CD14-positive monocyte (primary cell): ENCODE measurements at regions not wholly inside any gene's neighbourhood (a gene's known extent, or its start where the extent isn't known, plus 50 kb on each side); places are given as distances from the start of the nearest gene placed in this dataset.

Experiments used
- DNase-seq, 3 donors: peaks; one replicate each; pipeline ENCODE4 v3.0.0-alpha.2; 2011 to 2022
- H2AFZ ChIP-seq: 2 replicates; pipeline ENCODE4 v1.6.0; 2012; ENCODE audit warnings: mild to moderate bottlenecking, low read depth, low read length, inconsistent platforms; ENCODE audit not compliant: insufficient read depth, poor library complexity, severe bottlenecking
- H3K27ac ChIP-seq, 2 donors: 1 replicate in 1 of 2; 2 replicates in 1 of 2; pipeline ENCODE4 v1.5.1; 2012 to 2013; ENCODE audit warnings: low read length in 2 of 2, control low read depth in 1 of 2, inconsistent platforms in 1 of 2, low read depth in 1 of 2, mild to moderate bottlenecking in 1 of 2
- H3K27me3 ChIP-seq, 2 donors: one replicate each; pipeline versions ENCODE4 v1.6.0 to v1.6.1; 2011 to 2013; ENCODE audit warnings: low read length in 2 of 2; ENCODE audit not compliant: control insufficient read depth in 2 of 2, insufficient read depth in 2 of 2
- H3K36me3 ChIP-seq, 2 donors: replicated peaks in 1 of 2; 1 replicate in 1 of 2; 2 replicates in 1 of 2; pipeline versions ENCODE4 v1.5.1 to v1.6.1; 2012 to 2013; ENCODE audit warnings: low read length in 2 of 2, control low read depth in 1 of 2, inconsistent platforms in 1 of 2, mild to moderate bottlenecking in 1 of 2; ENCODE audit not compliant: insufficient read depth in 2 of 2, control insufficient read depth in 1 of 2
- H3K4me1 ChIP-seq, 2 donors: 1 replicate in 1 of 2; 2 replicates in 1 of 2; pipeline versions ENCODE4 v1.5.1 to v1.6.1; 2012 to 2013; ENCODE audit warnings: low read length in 2 of 2, control low read depth in 1 of 2, inconsistent platforms in 1 of 2, mild to moderate bottlenecking in 1 of 2, moderate library complexity in 1 of 2; ENCODE audit not compliant: insufficient read depth in 2 of 2, control insufficient read depth in 1 of 2
- H3K4me2 ChIP-seq: replicated peaks from 2 replicates; pipeline ENCODE3; 2012; ENCODE audit warnings: low read length, moderate library complexity, mild to moderate bottlenecking; ENCODE audit not compliant: poor library complexity, severe bottlenecking; ENCODE audit errors: extremely low read depth
- H3K4me3 ChIP-seq, 3 experiments: fragments of 200-600 bp in 1 of 3; sonication (generic) in 1 of 3; replicated peaks in 1 of 3; 1 replicate in 2 of 3; 2 replicates in 1 of 3; pipeline ENCODE4 v1.5.1; 2011 to 2013; ENCODE audit warnings: low read length in 3 of 3, mild to moderate bottlenecking in 3 of 3, control low read depth in 2 of 3, low read depth in 2 of 3, inconsistent platforms in 1 of 3, moderate library complexity in 1 of 3
- H3K79me2 ChIP-seq: 2 replicates; pipeline ENCODE4 v1.6.0; 2012; ENCODE audit warnings: mild to moderate bottlenecking, control low read depth, inconsistent platforms, low read length, moderate library complexity; ENCODE audit not compliant: insufficient read depth
- H3K9ac ChIP-seq: 2 replicates; pipeline ENCODE4 v1.6.0; 2017; ENCODE audit warnings: low read length, mild to moderate bottlenecking; ENCODE audit not compliant: insufficient read depth, poor library complexity, severe bottlenecking
- H3K9me3 ChIP-seq, 2 donors: replicated peaks in 1 of 2; 1 replicate in 1 of 2; 2 replicates in 1 of 2; pipeline versions ENCODE4 v1.5.1 to v1.6.1; 2012 to 2013; ENCODE audit warnings: low read length in 2 of 2, control low read depth in 1 of 2; ENCODE audit not compliant: control insufficient read depth in 1 of 2, insufficient read depth in 1 of 2
- H4K20me1 ChIP-seq: 2 replicates; pipeline ENCODE4 v1.6.0; 2012; ENCODE audit warnings: mild to moderate bottlenecking, low read length, control low read depth, moderate library complexity; ENCODE audit not compliant: insufficient read depth
- H3K27ac Mint-ChIP-seq, 7 donors: one replicate each; pipeline ENCODE4 v1.8.0; 2020; ENCODE audit warnings: mild to moderate bottlenecking in 7 of 7, mixed read lengths in 7 of 7, moderate library complexity in 6 of 7, inconsistent platforms in 2 of 7
- H3K27me3 Mint-ChIP-seq, 3 donors: one replicate each; pipeline ENCODE4 v1.8.0; 2021 to 2022; ENCODE audit warnings: low read depth in 3 of 3, mild to moderate bottlenecking in 3 of 3, mixed read lengths in 3 of 3, moderate library complexity in 3 of 3, inconsistent platforms in 1 of 3
- H3K36me3 Mint-ChIP-seq, 2 donors: one replicate each; pipeline ENCODE4 v1.8.0; 2020; ENCODE audit warnings: mixed read lengths in 2 of 2, inconsistent platforms in 1 of 2, mild to moderate bottlenecking in 1 of 2
- H3K4me1 Mint-ChIP-seq: one replicate; pipeline ENCODE4 v1.8.0; 2020; ENCODE audit warnings: mild to moderate bottlenecking, mixed read lengths
- H3K4me3 Mint-ChIP-seq, 2 donors: one replicate each; pipeline ENCODE4 v1.8.0; 2020; ENCODE audit warnings: mild to moderate bottlenecking in 2 of 2, mixed read lengths in 2 of 2, moderate library complexity in 1 of 2
- H3K9me3 Mint-ChIP-seq, 7 donors: one replicate each; pipeline ENCODE4 v1.8.0; 2020 to 2022; ENCODE audit warnings: mixed read lengths in 7 of 7, mild to moderate bottlenecking in 6 of 7, moderate library complexity in 6 of 7, inconsistent platforms in 2 of 7
- WGBS: methylation state at CpG from one replicate; pipeline ENCODE4 v1.1.5; 2013; ENCODE audit warnings: missing lambda C conversion rate; ENCODE audit not compliant: insufficient coverage; 5-methylcytosine and 5-hydroxymethylcytosine counted together
- intact Hi-C, 2 donors: fragments of 100-400 bp; cut with micrococcal nuclease; formaldehyde crosslinking; loops; one replicate each; pipeline versions ENCODE4 v1.15.0 to v1.15.1; 2023
- TF ChIP-seq, protein P1 (sequence below): fragments of 200-600 bp; IDR thresholded peaks from one replicate; pipeline ENCODE4 v1.8.0; 2022; ENCODE audit warnings: antibody characterized with exemption, mild to moderate bottlenecking

DNA sequence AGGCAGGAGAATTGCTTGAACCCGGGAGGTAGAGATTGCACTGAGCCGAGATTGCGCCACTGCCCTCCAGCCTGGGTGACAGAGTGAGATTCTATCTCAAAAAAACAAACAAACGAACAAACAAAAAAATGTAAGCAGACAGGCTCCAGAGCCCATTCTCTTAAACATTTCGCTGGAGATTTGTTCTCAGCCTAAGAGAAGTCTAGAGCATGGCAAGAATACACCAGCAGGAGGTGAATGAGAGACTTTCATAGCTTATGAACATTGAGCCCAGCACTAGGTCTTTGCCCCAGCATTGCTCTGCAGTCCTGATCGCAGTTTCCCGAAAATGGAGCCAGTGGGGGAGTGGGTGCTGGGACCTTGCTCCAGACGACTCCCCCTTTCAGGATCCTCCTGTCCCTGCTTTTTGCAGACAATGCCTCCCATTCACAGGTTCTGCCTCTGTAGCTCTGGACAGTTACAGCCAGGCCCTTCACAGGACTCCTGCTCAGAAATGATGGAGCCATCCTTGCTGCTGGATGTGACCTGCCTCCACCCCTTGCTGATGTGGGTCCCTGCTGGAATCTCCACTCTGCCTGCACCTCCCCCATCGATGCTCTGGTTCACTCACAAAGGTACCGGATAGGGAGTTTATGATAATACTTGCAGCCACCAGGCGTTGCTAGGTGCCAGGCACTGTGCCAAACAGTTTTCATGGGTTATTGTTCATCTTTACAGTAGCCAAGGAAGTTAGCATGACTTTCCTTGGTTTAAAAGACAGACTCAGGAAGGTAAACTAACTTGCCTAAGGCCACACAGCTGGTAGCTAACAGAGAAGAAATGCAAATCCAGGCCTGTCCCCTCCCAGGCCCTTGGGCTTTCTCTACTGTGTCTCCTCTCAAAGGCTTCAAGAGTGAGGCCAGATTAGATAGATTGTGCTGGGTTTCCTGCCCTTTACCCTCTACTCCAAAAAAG, 329.7 kb upstream of the TLE3 start:
- Histone ChIP-seq H3K4me2 (no peak overlapping the region), H3K9ac (no peak overlapping the region), H3K27me3 (no peaks in the 10 kb centered on the region), H3K27ac (no peak overlapping the region), H3K4me1 (peaks cover 18 to 33% of the 10 kb centered on the region in 2 donors), H3K79me2 (no peaks in the 10 kb centered on the region), H3K36me3 (no peaks in the 10 kb centered on the region), H4K20me1 (no peaks in the 10 kb centered on the region), H3K9me3 (peaks cover 0 to 5% of the 10 kb centered on the region in 2 donors), H2AFZ (no peak overlapping the region), H3K4me3 (no peak overlapping the region)
- 89% methylated on average over 3 of the region's 11 CpGs for WGBS
- TF ChIP-seq, protein P1, sequence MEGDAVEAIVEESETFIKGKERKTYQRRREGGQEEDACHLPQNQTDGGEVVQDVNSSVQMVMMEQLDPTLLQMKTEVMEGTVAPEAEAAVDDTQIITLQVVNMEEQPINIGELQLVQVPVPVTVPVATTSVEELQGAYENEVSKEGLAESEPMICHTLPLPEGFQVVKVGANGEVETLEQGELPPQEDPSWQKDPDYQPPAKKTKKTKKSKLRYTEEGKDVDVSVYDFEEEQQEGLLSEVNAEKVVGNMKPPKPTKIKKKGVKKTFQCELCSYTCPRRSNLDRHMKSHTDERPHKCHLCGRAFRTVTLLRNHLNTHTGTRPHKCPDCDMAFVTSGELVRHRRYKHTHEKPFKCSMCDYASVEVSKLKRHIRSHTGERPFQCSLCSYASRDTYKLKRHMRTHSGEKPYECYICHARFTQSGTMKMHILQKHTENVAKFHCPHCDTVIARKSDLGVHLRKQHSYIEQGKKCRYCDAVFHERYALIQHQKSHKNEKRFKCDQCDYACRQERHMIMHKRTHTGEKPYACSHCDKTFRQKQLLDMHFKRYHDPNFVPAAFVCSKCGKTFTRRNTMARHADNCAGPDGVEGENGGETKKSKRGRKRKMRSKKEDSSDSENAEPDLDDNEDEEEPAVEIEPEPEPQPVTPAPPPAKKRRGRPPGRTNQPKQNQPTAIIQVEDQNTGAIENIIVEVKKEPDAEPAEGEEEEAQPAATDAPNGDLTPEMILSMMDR = no peak
- Mint-ChIP-seq H3K4me3 (no peak overlapping the region), H3K27me3 (no peaks in the 10 kb centered on the region), H3K4me1 (peaks cover 31% of the 10 kb centered on the region), H3K9me3 (peaks cover 4 to 21% (median 10%) of the 10 kb centered on the region in 7 donors), H3K36me3 (peaks cover 3 to 7% of the 10 kb centered on the region in 2 donors), H3K27ac (no peak overlapping the region)
- no peak for DNase-seq
- intact Hi-C loops = no loop called here

DNA sequence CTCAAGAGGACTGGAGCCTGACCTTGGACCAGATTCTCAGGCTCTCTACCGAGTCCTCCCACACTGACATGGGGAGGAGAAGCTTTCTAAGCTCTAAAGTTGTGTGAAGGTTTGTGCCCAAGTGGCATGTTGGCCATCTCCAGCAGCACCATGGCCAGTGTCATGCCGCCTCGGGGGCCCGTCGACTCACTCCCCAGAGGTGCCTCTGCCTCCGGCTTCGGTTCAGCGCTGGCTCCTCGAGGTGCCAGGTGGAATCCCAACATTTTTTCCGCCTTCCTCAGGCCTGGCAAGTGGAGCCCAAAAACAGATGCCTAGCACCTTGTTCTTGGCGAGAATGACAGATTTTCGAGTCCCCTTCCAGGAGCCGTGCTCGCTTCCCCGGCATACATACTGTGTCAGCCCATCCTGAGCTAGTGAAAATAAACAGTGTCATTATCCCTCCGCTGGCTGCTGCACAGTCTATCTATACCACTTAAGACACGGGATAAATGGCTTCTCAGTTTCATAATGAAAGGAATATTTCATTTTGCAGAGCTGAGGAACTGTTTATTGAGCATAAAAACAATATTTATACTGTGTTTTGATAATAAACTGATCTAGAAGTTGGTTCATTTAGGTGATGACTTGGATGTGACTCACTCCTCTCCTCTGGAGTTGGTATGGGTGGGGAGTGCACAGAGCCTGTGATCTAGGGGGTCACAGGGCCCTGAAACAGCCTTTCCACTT, 328.5 kb upstream of the TLE3 start:
- H3K4me3 Mint-ChIP-seq = no peak overlapping the region

More for the DNA sequence above, 328.5 kb upstream of the TLE3 start:
- no peaks in the 10 kb centered on the region for H3K79me2 ChIP-seq
- peaks cover 0 to 5% of the 10 kb centered on the region in 2 donors for H3K9me3 ChIP-seq
- H3K4me2 ChIP-seq = no peak overlapping the region
- H3K27ac ChIP-seq = no peak overlapping the region
- no peak overlapping the region for H3K4me3 ChIP-seq
- TF ChIP-seq, protein P1 = no peak
- WGBS = 98% methylated on average over 16 of the region's 17 CpGs
- no peak for DNase-seq
- Mint-ChIP-seq H3K27me3 (no peaks in the 10 kb centered on the region), H3K9me3 (peaks cover 4 to 21% (median 10%) of the 10 kb centered on the region in 7 donors), H3K4me1 (peaks cover 21% of the 10 kb centered on the region), H3K27ac (no peak overlapping the region), H3K36me3 (peaks cover 3 to 7% of the 10 kb centered on the region in 2 donors)
- no peaks in the 10 kb centered on the region for H3K36me3 ChIP-seq
- H2AFZ ChIP-seq = no peak overlapping the region
- H3K4me1 ChIP-seq = peaks cover 9 to 21% of the 10 kb centered on the region in 2 donors
- intact Hi-C loops = no loop called here
- H3K27me3 ChIP-seq = no peaks in the 10 kb centered on the region
- no peaks in the 10 kb centered on the region for H4K20me1 ChIP-seq
- no peak overlapping the region for H3K9ac ChIP-seq
